NCI-H526 treated with DMSO at 0.1 percent for 48 hours (cell line): ENCODE measurements at regions not wholly inside any gene's neighbourhood (a gene's known extent, or its start where the extent isn't known, plus 50 kb on each side); places are given as distances from the start of the nearest gene placed in this dataset.
"Not testable (repeated sequence)": the region's sequence is repeated elsewhere in the genome, so short reads cannot be mapped to it uniquely, and the experiment has no call there.

Source experiments
- DNase-seq: peaks from one replicate; lab custom pipeline; 2025; lab: John Stamatoyannopoulos, UW

GRCh38 chr5:96483878-96484277 lies 50.8 kb upstream of the PCSK1 start:
- DNase-seq: no peak

GRCh38 chr5:96487859-96488258 lies 54.8 kb upstream of the PCSK1 start:
- no peak for DNase-seq

GRCh38 chr5:96489532-96489931 lies 56.5 kb upstream of the PCSK1 start:
- no peak for DNase-seq

- DNase-seq: no peak
Observed at GRCh38 chr5:96492459-96493047, 59.5 kb upstream of the PCSK1 start.

- DNase-seq: no peak
Observed at GRCh38 chr5:96493219-96493790, 60.3 kb upstream of the PCSK1 start.

- not testable (repeated sequence) for DNase-seq
Observed at GRCh38 chr5:96495412-96495811, 62.4 kb upstream of the PCSK1 start.

GRCh38 chr5:96497027-96497426 lies 64.0 kb upstream of the PCSK1 start:
- not testable (repeated sequence) for DNase-seq

GRCh38 chr5:96499753-96500345 lies 66.8 kb upstream of the PCSK1 start:
- no peak for DNase-seq

- no peak for DNase-seq
Observed at GRCh38 chr5:96501991-96502646, 69.1 kb upstream of the PCSK1 start.

GRCh38 chr5:96503501-96504236 lies 70.6 kb upstream of the PCSK1 start:
- DNase-seq: no peak

GRCh38 chr5:96506376-96506775 lies 73.3 kb upstream of the PCSK1 start:
- no peak for DNase-seq

- no peak for DNase-seq
Observed at GRCh38 chr5:96506866-96507527, 73.9 kb upstream of the PCSK1 start.

- DNase-seq: no peak
Observed at GRCh38 chr5:96509316-96509715, 76.3 kb upstream of the PCSK1 start.

GRCh38 chr5:96509721-96510350 lies 76.8 kb upstream of the PCSK1 start:
- DNase-seq: no peak

- DNase-seq: no peak
Observed at GRCh38 chr5:96516631-96517071, 83.6 kb upstream of the PCSK1 start.

GRCh38 chr5:96517295-96517694 lies 84.2 kb upstream of the PCSK1 start:
- DNase-seq: no peak

- no peak for DNase-seq
Observed at GRCh38 chr5:96520345-96520744, 87.3 kb upstream of the PCSK1 start.

- no peak for DNase-seq
Observed at GRCh38 chr5:96522635-96523355, 89.7 kb upstream of the PCSK1 start.

GRCh38 chr5:96527768-96528661 lies 95.0 kb upstream of the PCSK1 start:
- no peak for DNase-seq
